DOHH2 (cell line): ENCODE measurements at regions not wholly inside any gene's neighbourhood (a gene's known extent, or its start where the extent isn't known, plus 50 kb on each side); places are given as distances from the start of the nearest gene placed in this dataset.

Source experiments
- H3F3A ChIP-seq: fragments of 200-600 bp; sonication (generic), shearing (Covaris generic); 2 replicates; pipeline ENCODE4 v1.6.0; 2016; ENCODE audit warnings: antibody characterized with exemption, mild to moderate bottlenecking; ENCODE audit not compliant: control insufficient read depth, insufficient read depth
- H3K27ac ChIP-seq: fragments of 200-600 bp; sonication (generic); 2 replicates; pipeline ENCODE4 v1.5.1; 2014; ENCODE audit warnings: low read depth, mild to moderate bottlenecking, low read length, moderate library complexity
- H3K27me3 ChIP-seq: fragments of 200-600 bp; sonication (generic); 2 replicates; pipeline ENCODE4 v1.6.1; 2014; ENCODE audit warnings: mild to moderate bottlenecking, low read length, mixed read lengths; ENCODE audit not compliant: control insufficient read depth
- H3K36me3 ChIP-seq: fragments of 200-600 bp; sonication (generic); 2 replicates; pipeline ENCODE4 v1.6.1; 2014; ENCODE audit warnings: mild to moderate bottlenecking, low read length, moderate library complexity, mixed read lengths; ENCODE audit not compliant: control insufficient read depth
- H3K4me1 ChIP-seq: fragments of 200-600 bp; sonication (generic); 2 replicates; pipeline ENCODE4 v1.6.1; 2014; ENCODE audit warnings: mild to moderate bottlenecking, low read length, mixed read lengths; ENCODE audit not compliant: control insufficient read depth
- H3K4me2 ChIP-seq: fragments of 200-600 bp; sonication (generic); 2 replicates; pipeline ENCODE4 v1.6.0; 2014; ENCODE audit warnings: mild to moderate bottlenecking, low read length, moderate library complexity
- H3K4me3 ChIP-seq: fragments of 200-600 bp; sonication (generic); 2 replicates; pipeline ENCODE4 v1.5.1; 2014; ENCODE audit warnings: mild to moderate bottlenecking, low read length, mixed read lengths
- H3K79me2 ChIP-seq: fragments of 200-600 bp; sonication (generic); 2 replicates; pipeline ENCODE4 v1.6.1; 2014; ENCODE audit warnings: mild to moderate bottlenecking, low read length, mixed read lengths; ENCODE audit not compliant: control insufficient read depth
- H3K9me2 ChIP-seq: fragments of 200-600 bp; sonication (generic); replicated peaks from 2 replicates; pipeline ENCODE4 v1.6.1; 2014; ENCODE audit warnings: mild to moderate bottlenecking, low read length, mixed read lengths; ENCODE audit not compliant: control insufficient read depth
- H3K9me3 ChIP-seq: fragments of 200-600 bp; sonication (generic); 2 replicates; pipeline ENCODE4 v1.6.1; 2014; ENCODE audit warnings: antibody characterized with exemption, low read length, mixed read lengths; ENCODE audit not compliant: control insufficient read depth, insufficient read depth
- H4K20me1 ChIP-seq: fragments of 200-600 bp; sonication (generic); 2 replicates; pipeline ENCODE4 v1.6.0; 2014; ENCODE audit warnings: low read depth, mild to moderate bottlenecking, antibody characterized with exemption, low read length, moderate library complexity; ENCODE audit not compliant: control insufficient read depth, insufficient read depth
- CTCF ChIP-seq: fragments of 200-600 bp; sonication (generic); IDR thresholded peaks from one replicate; pipeline ENCODE4 v1.5.1; 2014; ENCODE audit warnings: antibody characterized with exemption, mild to moderate bottlenecking, low read depth, low read length; ENCODE audit not compliant: poor library complexity, severe bottlenecking
- EZH2phosphoT487 ChIP-seq: fragments of 200-600 bp; sonication (generic); IDR thresholded peaks from 2 replicates; pipeline ENCODE4 v1.6.1; 2017; ENCODE audit warnings: borderline replicate concordance, mild to moderate bottlenecking, antibody characterized with exemption, low read length, moderate library complexity, mixed read lengths

DNA sequence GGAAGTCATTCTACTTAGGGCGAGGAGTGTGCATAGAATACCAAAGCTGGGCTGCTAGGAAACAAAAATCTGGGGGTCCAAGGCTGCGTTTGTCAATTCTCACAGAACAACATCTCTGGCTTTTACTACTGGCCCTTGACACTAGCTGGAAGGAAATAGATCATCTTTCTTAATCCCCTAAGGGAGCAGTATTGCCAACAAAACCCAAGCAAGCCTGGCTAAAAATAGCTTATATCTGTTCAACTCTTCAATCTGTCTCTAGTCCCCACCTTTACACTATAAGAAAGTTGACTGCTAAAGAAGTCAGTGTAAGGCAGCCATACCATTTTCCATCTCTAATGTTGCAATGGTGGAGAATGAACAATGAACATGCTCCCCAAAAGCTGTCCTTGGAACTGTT is 107.8 kb upstream of the SPRY2 start:
- Histone ChIP-seq H3K9me2 (no peaks in the 10 kb centered on the region), H3K36me3 (no peaks in the 10 kb centered on the region), H3K4me3 (no peak overlapping the region), H4K20me1 (no peaks in the 10 kb centered on the region), H3K4me1 (peaks cover 14% of the 10 kb centered on the region), H3K9me3 (no peaks in the 10 kb centered on the region; the same call in 1 of the 2 replicates), H3K27me3 (peaks cover 17% of the 10 kb centered on the region), H3K4me2 (no peak overlapping the region), H3K79me2 (no peaks in the 10 kb centered on the region), H3F3A (no peaks in the 10 kb centered on the region), H3K27ac (no peak overlapping the region)
- TF ChIP-seq EZH2phosphoT487 (no peak), CTCF (no peak)

DNA sequence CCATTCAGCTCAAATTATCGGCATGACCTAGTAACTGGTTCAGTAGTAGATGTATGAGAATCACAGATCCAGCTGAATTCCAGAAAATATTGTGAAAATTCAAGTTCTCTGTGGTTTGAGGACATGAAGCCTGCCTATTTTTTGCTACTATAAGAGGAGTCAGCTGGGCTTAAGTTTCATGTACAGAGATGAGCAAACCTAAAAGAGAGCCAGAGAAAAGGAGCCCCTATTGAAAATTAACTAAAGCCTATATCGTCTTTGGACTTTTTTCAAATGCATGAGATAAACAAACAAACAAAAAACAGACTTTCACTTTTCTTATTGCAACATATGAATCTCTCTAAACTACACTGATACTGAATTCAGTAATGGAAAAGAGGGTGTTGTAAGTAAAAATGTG is 106.8 kb upstream of the SPRY2 start:
- peaks cover 15% of the 10 kb centered on the region for H3K27me3 ChIP-seq
- H3K4me2 ChIP-seq, result no peak overlapping the region
- no peak overlapping the region for H3K27ac ChIP-seq
- no peak overlapping the region for H3K4me3 ChIP-seq
- peaks cover 8% of the 10 kb centered on the region for H3K4me1 ChIP-seq
- no peaks in the 10 kb centered on the region; the same call in 1 of the 2 replicates for H3K9me3 ChIP-seq
- no peaks in the 10 kb centered on the region for H3F3A ChIP-seq
- no peaks in the 10 kb centered on the region for H3K9me2 ChIP-seq
- TF ChIP-seq EZH2phosphoT487, result no peak
- TF ChIP-seq CTCF, result no peak
- no peaks in the 10 kb centered on the region for H3K36me3 ChIP-seq
- H3K79me2 ChIP-seq, result no peaks in the 10 kb centered on the region
- no peaks in the 10 kb centered on the region for H4K20me1 ChIP-seq

DNA sequence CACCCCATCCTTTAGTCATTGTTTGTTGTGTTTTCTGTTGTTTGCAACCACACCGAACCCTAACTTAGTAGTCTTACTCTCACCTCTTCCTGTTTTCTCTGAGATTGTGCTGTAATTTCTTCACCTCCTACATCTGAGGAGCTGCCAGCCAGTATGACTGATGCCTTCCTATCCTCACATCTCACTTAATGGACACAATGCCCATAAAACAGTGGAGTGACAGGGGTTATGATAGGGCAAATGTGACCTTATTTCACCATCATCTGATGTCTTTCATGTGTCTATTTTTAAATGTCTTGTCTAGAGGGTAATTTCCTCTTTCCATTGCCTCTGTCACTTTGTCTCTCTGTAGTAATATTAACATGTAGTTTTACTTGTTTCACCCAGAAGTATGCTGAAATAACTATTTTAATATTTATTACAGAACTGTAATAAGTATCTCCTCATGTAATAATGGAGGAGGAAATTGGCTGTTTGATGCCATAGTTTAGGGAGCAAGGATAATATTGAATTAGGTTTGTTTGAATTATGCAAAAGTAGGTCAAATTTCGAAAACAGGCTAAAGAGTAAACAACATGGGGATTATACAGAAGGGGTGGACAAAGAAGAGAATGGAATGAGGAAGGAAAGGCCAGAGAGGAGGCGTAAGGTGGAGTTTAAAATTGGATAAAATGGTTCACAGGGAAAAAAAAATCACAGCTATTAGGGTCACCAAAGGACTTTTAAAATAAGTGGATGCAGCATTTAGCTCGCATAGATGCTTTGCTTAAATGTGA is 103.5 kb upstream of the SPRY2 start:
- TF ChIP-seq CTCF (no peak), EZH2phosphoT487 (no peak)
- no peaks in the 10 kb centered on the region for H3K9me3 ChIP-seq
- no peaks in the 10 kb centered on the region for H3F3A ChIP-seq
- H3K27me3 ChIP-seq, result peaks cover 17% of the 10 kb centered on the region
- no peaks in the 10 kb centered on the region for H3K79me2 ChIP-seq
- no peaks in the 10 kb centered on the region for H3K36me3 ChIP-seq
- H3K4me3 ChIP-seq, result no peak overlapping the region
- no peak overlapping the region for H3K4me2 ChIP-seq
- H3K27ac ChIP-seq, result no peak overlapping the region
- H3K4me1 ChIP-seq, result peaks cover 8% of the 10 kb centered on the region
- H3K9me2 ChIP-seq, result no peaks in the 10 kb centered on the region
- no peaks in the 10 kb centered on the region for H4K20me1 ChIP-seq

DNA sequence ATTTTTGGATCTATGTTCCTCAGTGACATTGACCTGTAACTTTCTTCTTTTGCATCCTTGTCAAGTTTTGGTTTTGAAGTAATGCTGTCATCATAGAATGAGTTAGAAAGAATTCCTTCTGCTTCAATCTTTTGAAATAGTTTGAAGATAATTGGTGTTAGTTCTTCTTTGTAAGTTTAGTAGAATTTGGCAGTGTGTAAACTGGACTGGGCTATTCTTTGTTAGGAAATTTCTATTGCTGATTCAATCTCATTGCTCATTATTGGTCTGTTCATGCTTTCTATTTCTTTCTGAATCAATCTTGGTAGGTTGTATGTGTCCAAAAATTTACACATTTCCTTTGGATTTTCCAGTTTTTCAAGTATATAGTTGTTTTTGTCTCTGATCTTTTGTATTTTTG is 101.7 kb upstream of the SPRY2 start:
- H3F3A ChIP-seq, result no peaks in the 10 kb centered on the region
- H3K4me2 ChIP-seq, result no peak overlapping the region
- no peak for TF ChIP-seq EZH2phosphoT487
- TF ChIP-seq CTCF, result no peak

More for the DNA sequence above, 101.7 kb upstream of the SPRY2 start:
- Histone ChIP-seq H3K9me3 (no peaks in the 10 kb centered on the region), H3K9me2 (no peaks in the 10 kb centered on the region), H3K79me2 (no peaks in the 10 kb centered on the region), H3K4me1 (peaks cover 8% of the 10 kb centered on the region), H3K4me3 (no peak overlapping the region), H3K27me3 (peaks cover 14% of the 10 kb centered on the region), H3K27ac (no peak overlapping the region), H4K20me1 (no peaks in the 10 kb centered on the region), H3K36me3 (no peaks in the 10 kb centered on the region)
